Naive B cell (primary cell): ENCODE measurements at regions not wholly inside any gene's neighbourhood (a gene's known extent, or its start where the extent isn't known, plus 50 kb on each side); places are given as distances from the start of the nearest gene placed in this dataset.
A peak's percentile ranks its signal among the peaks of the same experiment; 100 is the strongest.
"Not testable (repeated sequence)": the region's sequence is repeated elsewhere in the genome, so short reads cannot be mapped to it uniquely, and the experiment has no call there.

ENCODE experiments used
- ATAC-seq, 2 donors: fragments of 150-1000 bp; cut with Tn5 transposase; 2 replicates each; pipeline ENCODE4 v1.10.0; 2021; ENCODE audit warnings: low read depth in 2 of 2, mild to moderate bottlenecking in 2 of 2, moderate library complexity in 2 of 2
- DNase-seq: peaks from one replicate; pipeline ENCODE4 v3.0.0; 2022
- H3K27ac Mint-ChIP-seq, 6 donors: one replicate each; pipeline ENCODE4 v1.8.0; 2020 to 2022; ENCODE audit warnings: mild to moderate bottlenecking in 6 of 6, mixed read lengths in 6 of 6, moderate library complexity in 5 of 6, inconsistent platforms in 2 of 6
- H3K27me3 Mint-ChIP-seq, 3 donors: one replicate each; pipeline ENCODE4 v1.8.0; 2021 to 2022; ENCODE audit warnings: mixed read lengths in 3 of 3, mild to moderate bottlenecking in 1 of 3
- H3K36me3 Mint-ChIP-seq, 2 donors: one replicate each; pipeline ENCODE4 v1.8.0; 2020 to 2022; ENCODE audit warnings: mixed read lengths in 2 of 2, inconsistent platforms in 1 of 2, mild to moderate bottlenecking in 1 of 2
- H3K4me1 Mint-ChIP-seq, 3 donors: one replicate each; pipeline ENCODE4 v1.8.0; 2020 to 2022; ENCODE audit warnings: mixed read lengths in 3 of 3, inconsistent platforms in 1 of 3, mild to moderate bottlenecking in 1 of 3, moderate library complexity in 1 of 3
- H3K4me3 Mint-ChIP-seq, 8 donors: one replicate each; pipeline ENCODE4 v1.8.0; 2020 to 2022; ENCODE audit warnings: mild to moderate bottlenecking in 8 of 8, mixed read lengths in 8 of 8, moderate library complexity in 8 of 8, inconsistent platforms in 2 of 8
- H3K9me3 Mint-ChIP-seq, 7 donors: one replicate each; pipeline ENCODE4 v1.8.0; 2020 to 2022; ENCODE audit warnings: mixed read lengths in 7 of 7, mild to moderate bottlenecking in 5 of 7, inconsistent platforms in 2 of 7, moderate library complexity in 1 of 7

DNA sequence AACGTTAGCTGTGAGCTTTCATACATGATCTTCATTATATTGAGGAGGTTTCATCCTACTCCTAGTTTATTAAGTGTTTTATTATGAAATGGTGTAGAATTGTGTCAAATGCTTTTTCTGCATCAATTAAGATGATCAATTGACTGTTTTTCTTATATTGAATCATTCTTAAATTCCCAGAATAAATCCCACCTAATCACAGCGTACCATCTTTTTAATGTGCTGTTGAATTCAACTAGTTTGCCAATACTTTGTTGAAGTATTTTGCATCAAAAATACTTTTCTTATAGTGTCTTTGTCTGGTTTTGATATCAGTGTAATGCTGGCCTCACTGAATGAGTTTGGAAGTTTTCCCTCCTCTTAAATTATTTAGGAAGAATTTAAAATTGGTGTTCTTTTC is 138.6 kb upstream of the SGCG start:
- no peak overlapping the region for H3K27ac Mint-ChIP-seq
- no peaks in the 10 kb centered on the region for H3K36me3 Mint-ChIP-seq
- peaks cover 0 to 12% (median 3%) of the 10 kb centered on the region in 3 donors for H3K27me3 Mint-ChIP-seq
- no peaks in the 10 kb centered on the region for H3K4me1 Mint-ChIP-seq
- H3K4me3 Mint-ChIP-seq, result no peak overlapping the region
- no peak for DNase-seq
- no peak for ATAC-seq
- H3K9me3 Mint-ChIP-seq, result peaks cover 0 to 2% (median 0%) of the 10 kb centered on the region in 7 donors

GRCh38 chr13:23044906-23045305 is 135.9 kb upstream of the SGCG start:
- DNase-seq (no peak), ATAC-seq (no peak)
- no peak overlapping the region for H3K27ac Mint-ChIP-seq
- H3K4me1 Mint-ChIP-seq, result no peaks in the 10 kb centered on the region
- H3K27me3 Mint-ChIP-seq, result peaks cover 0 to 8% (median 3%) of the 10 kb centered on the region in 3 donors
- no peaks in the 10 kb centered on the region for H3K36me3 Mint-ChIP-seq
- H3K4me3 Mint-ChIP-seq, result no peak overlapping the region
- peaks cover 0 to 3% (median 0%) of the 10 kb centered on the region in 7 donors for H3K9me3 Mint-ChIP-seq

DNA sequence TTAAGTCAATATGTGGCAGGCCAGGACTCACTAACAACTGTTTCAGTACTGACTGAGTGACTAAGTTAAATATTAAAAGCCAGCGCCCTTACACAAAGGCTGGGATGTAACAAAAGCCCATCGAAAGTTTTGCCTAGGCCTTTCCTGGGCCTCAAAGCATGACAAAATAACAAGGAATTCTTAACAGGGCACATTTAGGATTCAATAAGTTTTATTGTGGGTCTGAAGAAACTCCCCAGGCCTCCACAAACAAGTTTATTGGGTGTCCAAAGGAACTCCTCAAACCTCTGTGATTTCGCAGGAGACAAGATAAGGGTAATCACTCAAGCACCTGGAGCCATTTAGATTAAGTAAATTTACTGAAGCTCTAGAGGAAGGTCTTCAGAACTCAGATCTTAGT is 130.7 kb upstream of the SGCG start:
- no peak for DNase-seq
- H3K36me3 Mint-ChIP-seq, result no peaks in the 10 kb centered on the region
- ATAC-seq, result no peak

GRCh38 chr13:23053711-23054110 is 127.1 kb upstream of the SGCG start:
- H3K27me3 Mint-ChIP-seq, result not testable (repeated sequence)

More for the DNA sequence above, 130.7 kb upstream of the SGCG start:
- H3K9me3 Mint-ChIP-seq, result peaks cover 0 to 3% (median 0%) of the 10 kb centered on the region in 7 donors
- no peak overlapping the region for H3K27ac Mint-ChIP-seq
- H3K27me3 Mint-ChIP-seq, result peaks cover 0 to 1% (median 0%) of the 10 kb centered on the region in 3 donors
- no peak overlapping the region for H3K4me3 Mint-ChIP-seq
- no peaks in the 10 kb centered on the region for H3K4me1 Mint-ChIP-seq

DNA sequence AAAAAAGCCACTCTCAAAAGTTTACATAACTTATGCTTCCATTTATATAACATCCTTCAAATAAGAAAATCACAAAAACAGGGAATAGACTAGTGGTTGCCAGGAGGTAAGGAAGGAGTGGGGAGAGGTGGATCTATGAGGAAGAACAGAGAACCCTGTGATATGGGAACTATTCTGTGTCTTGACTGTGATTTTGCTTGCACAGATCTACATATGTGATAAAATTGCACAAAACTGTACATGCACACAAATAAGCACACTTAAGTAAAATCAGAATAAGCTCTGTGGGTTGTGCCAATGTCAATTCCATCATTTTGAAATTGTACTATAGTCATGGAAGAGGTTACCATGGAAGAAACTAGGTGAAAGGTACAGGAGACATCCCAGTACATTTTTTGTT is 121.6 kb upstream of the SGCG start:
- Mint-ChIP-seq H3K4me1 (no peaks in the 10 kb centered on the region), H3K27me3 (no peaks in the 10 kb centered on the region), H3K4me3 (no peak overlapping the region), H3K9me3 (peaks cover 0 to 6% (median 1%) of the 10 kb centered on the region in 7 donors), H3K27ac (no peak overlapping the region), H3K36me3 (no peaks in the 10 kb centered on the region)
- DNase-seq (no peak), ATAC-seq (no peak)

More at GRCh38 chr13:23053711-23054110, 127.1 kb upstream of the SGCG start:
- H3K9me3 Mint-ChIP-seq, H3K27ac Mint-ChIP-seq, H3K4me3 Mint-ChIP-seq, H3K36me3 Mint-ChIP-seq, ATAC-seq, H3K4me1 Mint-ChIP-seq, DNase-seq: not testable (repeated sequence)

DNA sequence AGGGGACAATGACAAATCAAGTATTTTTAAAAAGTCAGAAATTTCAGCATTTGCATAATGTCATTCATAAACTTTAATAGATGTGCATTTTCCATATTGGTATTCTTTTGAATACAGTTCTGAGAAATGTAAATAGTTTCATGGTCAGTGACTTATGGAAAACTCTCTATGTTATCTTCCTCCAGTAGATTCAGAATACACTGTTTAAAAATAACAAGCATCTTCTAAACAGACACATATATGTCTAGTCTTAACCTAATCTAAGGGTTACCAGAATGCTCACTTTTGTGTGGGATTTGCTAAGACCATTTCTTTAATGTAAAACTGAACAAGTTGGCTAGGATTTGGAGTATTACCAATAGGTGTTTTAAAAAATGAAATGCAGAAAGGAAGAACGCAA is 119.8 kb upstream of the SGCG start:
- H3K4me1 Mint-ChIP-seq, result no peaks in the 10 kb centered on the region
- peaks cover 0 to 6% (median 0%) of the 10 kb centered on the region in 7 donors for H3K9me3 Mint-ChIP-seq
- H3K36me3 Mint-ChIP-seq, result no peaks in the 10 kb centered on the region
- H3K27ac Mint-ChIP-seq, result no peak overlapping the region
- no peak for ATAC-seq
- no peak for DNase-seq
- H3K27me3 Mint-ChIP-seq, result peaks cover 0 to 3% (median 0%) of the 10 kb centered on the region in 3 donors
- no peak overlapping the region for H3K4me3 Mint-ChIP-seq

DNA sequence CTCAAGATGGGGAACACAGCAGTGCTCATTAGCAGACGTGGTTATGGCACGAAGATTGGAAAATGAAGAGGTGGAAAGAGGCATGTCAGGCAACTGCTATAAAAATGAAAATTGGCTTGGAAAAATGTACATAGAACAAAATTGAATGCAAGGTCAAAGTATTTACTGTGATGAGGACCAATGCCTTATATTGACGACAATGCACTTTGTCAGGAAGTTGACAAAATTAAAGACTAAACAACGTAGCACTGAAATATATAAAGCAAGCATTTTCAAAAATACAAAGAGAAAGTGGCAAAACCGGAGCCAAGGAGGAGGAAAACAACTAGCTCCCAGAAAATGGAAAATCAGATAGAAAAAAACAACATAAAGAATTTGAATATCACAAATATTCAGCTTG is 113.7 kb upstream of the SGCG start:
- Mint-ChIP-seq H3K27me3 (peaks cover 0 to 7% (median 0%) of the 10 kb centered on the region in 3 donors), H3K4me3 (no peak overlapping the region), H3K9me3 (peaks cover 0 to 5% (median 0%) of the 10 kb centered on the region in 7 donors), H3K27ac (peak overlapping the region in 1 of 6 donors; percentile 77), H3K36me3 (no peaks in the 10 kb centered on the region), H3K4me1 (no peaks in the 10 kb centered on the region)
- DNase-seq, result no peak
- no peak for ATAC-seq

GRCh38 chr13:23069566-23069965 is 111.2 kb upstream of the SGCG start:
- Mint-ChIP-seq H3K9me3 (peaks cover 0 to 5% (median 0%) of the 10 kb centered on the region in 7 donors), H3K27ac (no peak overlapping the region), H3K36me3 (no peaks in the 10 kb centered on the region), H3K4me1 (no peaks in the 10 kb centered on the region), H3K4me3 (no peak overlapping the region), H3K27me3 (peaks cover 0 to 7% (median 0%) of the 10 kb centered on the region in 3 donors)
- DNase-seq (no peak), ATAC-seq (no peak)

DNA sequence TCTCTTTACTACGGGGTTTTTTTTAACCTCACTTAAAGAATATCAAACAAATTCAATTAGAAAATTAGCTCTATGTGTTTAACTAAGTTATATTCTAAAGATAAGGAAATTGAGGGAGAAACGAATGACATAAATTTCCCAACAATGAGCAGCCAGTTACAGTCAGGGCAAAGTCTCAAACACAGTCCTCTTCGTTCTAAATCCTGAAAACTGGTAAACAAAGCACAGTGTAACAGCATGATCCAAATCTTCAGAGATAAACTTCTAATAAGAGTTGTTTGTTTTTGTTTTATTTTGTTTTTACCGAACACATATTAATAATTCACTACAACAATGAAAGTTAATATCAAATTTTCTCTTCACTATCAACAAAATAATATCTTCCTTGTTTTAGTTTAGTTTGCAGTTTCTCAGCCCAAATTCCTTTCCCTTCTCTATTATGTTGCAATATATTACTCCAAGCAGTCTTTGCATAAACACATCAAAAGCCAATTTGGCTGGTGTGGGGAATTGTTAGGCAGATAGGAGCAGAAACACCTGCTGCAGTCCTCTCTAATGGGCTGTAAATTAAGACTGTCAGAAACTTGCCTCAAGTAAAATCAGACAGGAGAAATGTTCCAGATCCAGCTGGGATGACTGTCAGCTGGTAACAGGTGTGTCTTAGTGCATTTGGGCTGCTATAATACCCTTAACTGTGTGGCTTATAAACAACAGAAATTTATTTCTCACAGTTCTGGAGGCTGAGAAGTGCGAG is 106.5 kb upstream of the SGCG start:
- Mint-ChIP-seq H3K27me3 (no peaks in the 10 kb centered on the region), H3K27ac (no peak overlapping the region), H3K4me3 (no peak overlapping the region), H3K4me1 (no peaks in the 10 kb centered on the region), H3K36me3 (no peaks in the 10 kb centered on the region), H3K9me3 (peaks cover 0 to 4% (median 0%) of the 10 kb centered on the region in 7 donors)
- ATAC-seq, result no peak
- DNase-seq, result no peak

GRCh38 chr13:23081220-23081619 is 99.6 kb upstream of the SGCG start:
- Mint-ChIP-seq H3K27me3 (peaks cover 0 to 4% (median 0%) of the 10 kb centered on the region in 3 donors), H3K4me3 (no peak overlapping the region), H3K36me3 (no peaks in the 10 kb centered on the region), H3K4me1 (no peaks in the 10 kb centered on the region), H3K9me3 (peaks cover 0 to 8% (median 3%) of the 10 kb centered on the region in 7 donors), H3K27ac (no peak overlapping the region)
- ATAC-seq (no peak), DNase-seq (no peak)

DNA sequence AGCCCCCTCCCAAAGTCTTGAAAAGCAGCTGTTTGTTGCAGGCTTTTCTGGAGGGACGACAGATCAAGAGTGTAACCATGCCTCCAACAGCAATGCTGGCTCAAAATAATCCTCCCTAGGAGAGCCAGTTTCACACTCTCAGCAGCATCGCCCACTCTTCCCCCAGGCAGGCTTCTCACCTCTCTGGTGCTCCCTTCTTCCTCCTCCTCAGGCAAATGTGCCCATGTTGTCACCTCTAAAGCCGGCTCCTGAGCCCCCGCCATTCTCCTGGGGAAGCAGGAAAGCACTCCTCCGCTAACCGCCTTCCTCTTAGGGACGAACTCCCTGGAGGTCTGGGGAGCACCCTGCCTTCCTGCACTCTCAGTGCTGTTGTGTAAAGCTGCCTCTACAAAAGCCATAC is 98.9 kb upstream of the SGCG start:
- Mint-ChIP-seq H3K36me3 (no peaks in the 10 kb centered on the region), H3K4me1 (no peaks in the 10 kb centered on the region), H3K9me3 (peaks cover 0 to 8% (median 3%) of the 10 kb centered on the region in 7 donors), H3K4me3 (peak overlapping the region in 1 of 8 donors; percentile 58), H3K27me3 (peaks cover 0 to 4% (median 0%) of the 10 kb centered on the region in 3 donors), H3K27ac (no peak overlapping the region)
- DNase-seq (no peak), ATAC-seq (no peak)

- Mint-ChIP-seq H3K4me3 (no peak overlapping the region), H3K27ac (no peak overlapping the region), H3K4me1 (no peaks in the 10 kb centered on the region), H3K36me3 (no peaks in the 10 kb centered on the region), H3K27me3 (peaks cover 0 to 12% (median 10%) of the 10 kb centered on the region in 3 donors), H3K9me3 (peaks cover 0 to 8% (median 2%) of the 10 kb centered on the region in 7 donors)
- DNase-seq, result no peak
- no peak for ATAC-seq
Observed at GRCh38 chr13:23086968-23087623, 93.7 kb upstream of the SGCG start.

DNA sequence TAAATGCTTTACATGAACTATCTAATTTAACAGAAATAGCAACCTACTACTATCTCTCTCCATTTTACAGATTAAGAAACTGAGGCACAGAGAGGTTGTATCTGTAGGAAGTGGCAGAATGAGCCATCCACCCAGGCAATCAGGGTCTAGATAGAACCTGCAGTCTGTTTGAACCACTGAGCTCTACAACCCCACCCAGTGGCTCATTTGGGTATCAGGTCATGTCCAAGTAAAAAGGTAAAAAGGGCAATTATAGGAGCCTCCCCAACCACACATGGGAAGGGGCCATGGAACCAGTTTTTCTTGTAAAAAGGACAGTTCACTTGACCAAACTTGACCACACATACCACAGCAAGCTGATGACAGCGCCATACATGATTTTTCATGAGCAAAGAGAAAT is 92.9 kb upstream of the SGCG start:
- ATAC-seq, result no peak

More for the DNA sequence above, 92.9 kb upstream of the SGCG start:
- Mint-ChIP-seq H3K27me3 (peaks cover 0 to 12% (median 10%) of the 10 kb centered on the region in 3 donors), H3K27ac (no peak overlapping the region), H3K9me3 (peaks cover 0 to 8% (median 2%) of the 10 kb centered on the region in 7 donors), H3K36me3 (no peaks in the 10 kb centered on the region), H3K4me1 (no peaks in the 10 kb centered on the region), H3K4me3 (no peak overlapping the region)
- no peak for DNase-seq
